Prostate gland (tissue), 2 donors: ENCODE measurements at regions not wholly inside any gene's neighbourhood (a gene's known extent, or its start where the extent isn't known, plus 50 kb on each side); places are given as distances from the start of the nearest gene placed in this dataset.

ENCODE experiments used
- DNase-seq: peaks from one replicate; pipeline ENCODE4 v3.0.0-alpha.2; 2019; ENCODE audit warnings: low spot score
- H3K27ac ChIP-seq, 2 donors: fragments of 200-600 bp; sonication (generic); 2 replicates each; pipeline ENCODE4 v1.5.1; 2017 to 2019
- H3K27me3 ChIP-seq: fragments of 200-600 bp; sonication (generic); replicated peaks from 2 replicates; pipeline ENCODE4 v1.5.1; 2019; ENCODE audit not compliant: insufficient read depth
- H3K36me3 ChIP-seq, 2 donors: fragments of 200-600 bp; sonication (generic); 1 replicate in 1 of 2; 2 replicates in 1 of 2; pipeline versions ENCODE4 v1.5.1 to v1.8.1; 2017 to 2019
- H3K4me1 ChIP-seq: fragments of 200-600 bp; sonication (generic); replicated peaks from 2 replicates; pipeline ENCODE4 v1.5.1; 2019
- H3K4me3 ChIP-seq, 2 donors: fragments of 200-600 bp; sonication (generic); 2 replicates each; pipeline ENCODE4 v1.5.1; 2017 to 2019
- H3K9me3 ChIP-seq: fragments of 200-600 bp; sonication (generic); 2 replicates; pipeline ENCODE4 v1.5.1; 2017
- POLR2A ChIP-seq: fragments of 450-650 bp; IDR thresholded peaks from one replicate; pipeline ENCODE4 v1.6.1; 2016; ENCODE audit warnings: antibody characterized with exemption, mild to moderate bottlenecking
- POLR2AphosphoS5 ChIP-seq: sonication (generic); formaldehyde crosslinking; IDR thresholded peaks from one replicate; pipeline ENCODE4 v1.6.1; 2017; ENCODE audit warnings: antibody characterized with exemption
- WGBS: methylation state at CpG from one replicate; pipeline ENCODE4 v1.1.5; 2018; 5-methylcytosine and 5-hydroxymethylcytosine counted together
- intact Hi-C: fragments of 100-400 bp; cut with DNase I; formaldehyde crosslinking; loops from one replicate; pipeline ENCODE4 v1.14.2; 2022
- TF ChIP-seq, protein P1 (sequence below), 4 experiments: fragments of 200-600 bp in 2 of 4; fragments of 450-650 bp in 2 of 4; sonication (generic) in 2 of 4; IDR thresholded peaks; 1 replicate in 3 of 4; 2 replicates in 1 of 4; pipeline ENCODE4 v1.5.1; 2016 to 2019; ENCODE audit warnings: antibody characterized with exemption in 4 of 4, mild to moderate bottlenecking in 2 of 4, moderate library complexity in 2 of 4

DNA sequence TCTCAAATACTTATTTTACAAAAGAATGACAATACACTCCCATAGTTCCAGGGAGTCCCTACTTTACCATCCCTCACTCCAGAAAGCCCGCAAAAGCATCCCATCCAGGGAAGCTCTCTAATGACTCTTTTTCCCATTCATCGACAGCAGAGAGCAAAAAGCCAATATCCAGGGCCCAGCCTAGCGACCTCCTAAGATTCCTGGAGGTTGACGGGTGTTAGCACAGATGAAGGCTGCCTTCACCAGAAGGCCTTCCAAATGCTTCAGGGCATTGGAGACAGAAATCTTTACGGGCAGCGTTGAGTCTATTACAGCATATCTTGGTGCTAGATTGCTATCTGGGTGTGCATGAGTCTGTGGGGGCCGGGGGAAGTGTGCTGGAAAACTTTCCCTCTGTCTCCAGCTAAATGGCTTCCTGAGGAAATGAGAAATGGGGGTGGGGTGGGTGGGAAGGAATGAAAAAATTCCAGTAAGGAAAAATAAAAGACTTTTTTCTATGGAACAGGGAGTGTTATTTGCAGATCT lies 136.6 kb downstream of the PROX1 start:
- Histone ChIP-seq H3K27me3 (no peaks in the 10 kb centered on the region), H3K36me3 (no peaks in the 10 kb centered on the region), H3K27ac (no peak overlapping the region), H3K9me3 (no peaks in the 10 kb centered on the region), H3K4me1 (no peaks in the 10 kb centered on the region), H3K4me3 (no peak overlapping the region)
- no peak for TF ChIP-seq POLR2AphosphoS5
- TF ChIP-seq, protein P1, sequence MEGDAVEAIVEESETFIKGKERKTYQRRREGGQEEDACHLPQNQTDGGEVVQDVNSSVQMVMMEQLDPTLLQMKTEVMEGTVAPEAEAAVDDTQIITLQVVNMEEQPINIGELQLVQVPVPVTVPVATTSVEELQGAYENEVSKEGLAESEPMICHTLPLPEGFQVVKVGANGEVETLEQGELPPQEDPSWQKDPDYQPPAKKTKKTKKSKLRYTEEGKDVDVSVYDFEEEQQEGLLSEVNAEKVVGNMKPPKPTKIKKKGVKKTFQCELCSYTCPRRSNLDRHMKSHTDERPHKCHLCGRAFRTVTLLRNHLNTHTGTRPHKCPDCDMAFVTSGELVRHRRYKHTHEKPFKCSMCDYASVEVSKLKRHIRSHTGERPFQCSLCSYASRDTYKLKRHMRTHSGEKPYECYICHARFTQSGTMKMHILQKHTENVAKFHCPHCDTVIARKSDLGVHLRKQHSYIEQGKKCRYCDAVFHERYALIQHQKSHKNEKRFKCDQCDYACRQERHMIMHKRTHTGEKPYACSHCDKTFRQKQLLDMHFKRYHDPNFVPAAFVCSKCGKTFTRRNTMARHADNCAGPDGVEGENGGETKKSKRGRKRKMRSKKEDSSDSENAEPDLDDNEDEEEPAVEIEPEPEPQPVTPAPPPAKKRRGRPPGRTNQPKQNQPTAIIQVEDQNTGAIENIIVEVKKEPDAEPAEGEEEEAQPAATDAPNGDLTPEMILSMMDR (IDR thresholded peaks at IDR 0.05): no peak
- no peak for TF ChIP-seq POLR2A
- no peak for DNase-seq
- intact Hi-C loops: loop anchor here (2.0 to 5.0 kb wide), 2 partner anchors 750 to 882 kb away; no protein-coding TSS in a partner anchor
- 61% methylated on average over 7 of the region's 7 CpGs for WGBS

DNA sequence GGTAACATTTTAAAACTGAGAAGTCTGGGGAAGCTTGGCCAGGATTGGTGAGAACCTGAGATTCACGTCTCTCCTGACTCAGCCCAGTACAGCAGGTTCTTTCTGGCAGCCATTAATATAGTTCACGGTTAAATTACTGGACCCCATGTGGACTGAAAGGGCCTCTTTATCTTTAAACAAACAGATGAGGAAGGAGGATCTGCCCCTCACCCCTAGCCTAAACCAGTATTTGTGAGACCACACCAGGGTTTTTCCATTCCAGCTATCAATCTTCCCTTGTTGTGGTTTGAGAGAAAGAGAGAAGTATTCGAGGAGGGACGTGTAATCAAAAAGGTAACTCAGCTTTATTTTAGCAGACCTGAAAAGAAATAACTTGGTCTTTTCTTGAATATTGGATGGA lies 137.1 kb downstream of the PROX1 start:
- Histone ChIP-seq H3K4me3 (no peak overlapping the region), H3K9me3 (no peaks in the 10 kb centered on the region), H3K4me1 (no peaks in the 10 kb centered on the region), H3K27me3 (no peaks in the 10 kb centered on the region), H3K27ac (no peak overlapping the region), H3K36me3 (no peaks in the 10 kb centered on the region)
- WGBS: 50% methylated on average over 4 of the region's 4 CpGs
- intact Hi-C loops: loop anchor here (2.0 to 5.0 kb wide), 2 partner anchors 750 to 883 kb away; no protein-coding TSS in a partner anchor
- TF ChIP-seq, protein P1 (IDR thresholded peaks at IDR 0.05): no peak
- no peak for TF ChIP-seq POLR2AphosphoS5
- no peak for TF ChIP-seq POLR2A
- no peak for DNase-seq

DNA sequence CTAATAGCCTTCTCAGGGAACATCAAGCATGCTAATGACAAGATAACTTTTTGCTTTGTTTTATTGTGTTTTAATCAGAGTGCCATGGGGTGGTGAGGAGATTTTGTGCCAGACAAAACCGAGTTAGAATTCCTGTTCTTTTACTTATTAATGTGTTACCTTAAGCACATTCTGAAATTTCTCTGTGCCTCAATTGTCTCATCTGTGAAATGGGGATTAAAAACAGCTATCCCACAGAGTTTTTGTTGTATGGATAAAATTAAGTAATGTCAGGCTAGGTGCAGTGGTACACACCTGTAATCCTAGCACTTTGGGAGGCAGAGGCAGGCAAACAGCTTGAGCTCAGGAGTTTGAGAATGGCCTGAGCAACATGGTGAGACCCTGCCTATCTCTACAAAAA lies 138.0 kb downstream of the PROX1 start:
- Histone ChIP-seq H3K27ac (no peak overlapping the region), H3K4me3 (no peak overlapping the region), H3K36me3 (no peaks in the 10 kb centered on the region), H3K9me3 (no peaks in the 10 kb centered on the region), H3K4me1 (no peaks in the 10 kb centered on the region), H3K27me3 (no peaks in the 10 kb centered on the region)
- DNase-seq: no peak
- TF ChIP-seq POLR2A: no peak
- no peak for TF ChIP-seq POLR2AphosphoS5
- TF ChIP-seq, protein P1 (IDR thresholded peaks at IDR 0.05): no peak
- intact Hi-C loops: loop anchor here (2.0 kb wide), 1 partner anchor 751 kb away; no protein-coding TSS in a partner anchor
- WGBS: 77% methylated on average over 1 of the region's 1 CpG

DNA sequence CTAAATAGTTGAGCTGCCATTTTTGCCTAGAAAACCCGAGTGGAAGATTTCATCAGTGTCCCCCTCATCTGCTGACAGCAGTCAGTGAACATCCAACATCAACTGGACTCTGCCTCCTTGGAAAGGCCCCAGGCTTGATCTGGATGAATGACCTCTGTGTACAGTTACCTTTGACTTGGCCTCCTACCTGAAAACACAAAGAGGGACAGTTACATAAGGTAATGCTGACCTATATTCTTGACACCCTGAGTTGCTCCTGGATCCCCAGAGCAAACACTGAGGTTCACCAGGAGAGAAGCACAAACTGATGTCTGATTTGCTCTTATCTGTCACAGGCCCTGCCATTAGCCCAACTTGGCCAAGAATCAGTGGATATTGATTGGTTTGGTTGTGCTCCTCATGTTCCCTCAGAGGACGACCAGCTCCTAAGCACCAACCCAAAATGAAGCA lies 138.9 kb downstream of the PROX1 start:
- intact Hi-C loops: no loop called here

More for the DNA sequence above, 138.9 kb downstream of the PROX1 start:
- no peaks in the 10 kb centered on the region for H3K36me3 ChIP-seq
- no peaks in the 10 kb centered on the region for H3K4me1 ChIP-seq
- TF ChIP-seq, protein P1 (IDR thresholded peaks at IDR 0.05): no peak
- no peak for TF ChIP-seq POLR2A
- TF ChIP-seq POLR2AphosphoS5: no peak
- H3K4me3 ChIP-seq: no peak overlapping the region
- no peaks in the 10 kb centered on the region for H3K27me3 ChIP-seq
- no peaks in the 10 kb centered on the region for H3K9me3 ChIP-seq
- 91% methylated on average over 2 of the region's 2 CpGs for WGBS
- no peak for DNase-seq
- no peak overlapping the region for H3K27ac ChIP-seq
